Esophagus muscularis mucosa (tissue), 4 donors: ENCODE measurements at regions not wholly inside any gene's neighbourhood (a gene's known extent, or its start where the extent isn't known, plus 50 kb on each side); places are given as distances from the start of the nearest gene placed in this dataset.
A peak's percentile ranks its signal among the peaks of the same experiment; 100 is the strongest.

ENCODE experiments used
- DNase-seq: peaks from one replicate; pipeline ENCODE4 v3.0.0-alpha.2; 2017; ENCODE audit errors: extremely low spot score
- H3K27ac ChIP-seq, 4 donors: fragments of 200-600 bp; sonication (generic); replicated peaks in 1 of 4; 1 replicate in 3 of 4; 2 replicates in 1 of 4; pipeline ENCODE4 v1.5.1; 2016 to 2019; ENCODE audit warnings: mild to moderate bottlenecking in 1 of 4
- H3K27me3 ChIP-seq, 4 donors: fragments of 200-600 bp; sonication (generic); one replicate each; pipeline versions ENCODE4 v1.5.1 to v1.6.0; 2016 to 2019
- H3K36me3 ChIP-seq, 4 donors: fragments of 200-600 bp; sonication (generic); one replicate each; pipeline ENCODE4 v1.5.1; 2016 to 2019
- H3K4me1 ChIP-seq, 4 donors: fragments of 200-600 bp; sonication (generic); one replicate each; pipeline ENCODE4 v1.5.1; 2016 to 2019
- H3K4me3 ChIP-seq, 4 donors: fragments of 200-600 bp; sonication (generic); 1 replicate in 2 of 4; 2 replicates in 2 of 4; pipeline ENCODE4 v1.5.1; 2016 to 2019; ENCODE audit warnings: mild to moderate bottlenecking in 4 of 4, moderate library complexity in 1 of 4
- H3K9me3 ChIP-seq, 4 donors: fragments of 200-600 bp; sonication (generic); 1 replicate in 3 of 4; 2 replicates in 1 of 4; pipeline ENCODE4 v1.5.1; 2016 to 2019
- CTCF ChIP-seq, 3 experiments: fragments of 200-600 bp in 2 of 3; fragments of 450-650 bp in 1 of 3; sonication (generic) in 2 of 3; IDR thresholded peaks; one replicate each; pipeline ENCODE4 v1.5.1; 2017 to 2019; ENCODE audit warnings: antibody characterized with exemption in 3 of 3, mild to moderate bottlenecking in 2 of 3, moderate library complexity in 1 of 3
- EP300 ChIP-seq: sonication (generic); formaldehyde crosslinking; IDR thresholded peaks from one replicate; pipeline ENCODE4 v1.6.1; 2017; ENCODE audit warnings: antibody characterized with exemption
- POLR2A ChIP-seq: fragments of 450-650 bp; IDR thresholded peaks from one replicate; pipeline ENCODE4 v1.6.1; 2017; ENCODE audit warnings: antibody characterized with exemption, moderate library complexity, mild to moderate bottlenecking, low read depth
- POLR2AphosphoS5 ChIP-seq, 2 donors: sonication (generic); formaldehyde crosslinking; IDR thresholded peaks; one replicate each; pipeline ENCODE4 v1.6.1; 2017; ENCODE audit warnings: antibody characterized with exemption in 2 of 2
- WGBS: methylation state at CpG from one replicate; pipeline ENCODE4 v1.1.5; 2018; 5-methylcytosine and 5-hydroxymethylcytosine counted together
- intact Hi-C: fragments of 100-400 bp; cut with DNase I; formaldehyde crosslinking; loops from one replicate; pipeline ENCODE4 v1.15.1; 2023

DNA sequence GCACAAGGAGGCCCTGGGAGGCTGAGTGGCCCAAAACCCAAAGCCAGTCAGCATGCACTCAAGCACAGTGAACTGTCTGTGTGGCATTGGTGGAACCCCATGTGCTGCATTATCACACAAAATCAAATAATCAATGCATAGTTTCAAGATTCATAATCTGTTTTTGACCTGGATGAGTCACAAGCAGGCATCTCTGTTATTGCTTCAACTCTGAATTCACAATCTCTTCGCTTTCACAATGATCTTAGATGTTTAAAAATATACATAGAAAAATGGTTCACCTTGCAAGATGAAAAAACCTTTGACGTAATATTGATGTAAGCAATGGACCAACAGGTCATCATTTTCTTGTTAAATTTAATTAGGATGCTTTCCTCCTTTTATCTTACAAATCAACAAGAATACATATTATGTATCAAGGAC is 455.4 kb downstream of the IRS2 start:
- no peak for DNase-seq
- Histone ChIP-seq H3K27me3 (no peaks in the 10 kb centered on the region), H3K27ac (no peak overlapping the region), H3K36me3 (no peaks in the 10 kb centered on the region), H3K9me3 (no peaks in the 10 kb centered on the region), H3K4me1 (peaks cover 0 to under 1% (median 0%) of the 10 kb centered on the region in 4 donors), H3K4me3 (no peak overlapping the region)
- 94% methylated on average over 2 of the region's 2 CpGs for WGBS
- intact Hi-C loops: no loop called here
- TF ChIP-seq POLR2AphosphoS5 (IDR thresholded peaks at IDR 0.05): no peak
- TF ChIP-seq CTCF (IDR thresholded peaks at IDR 0.05): no peak
- no peak for TF ChIP-seq EP300
- no peak for TF ChIP-seq POLR2A

- TF ChIP-seq POLR2AphosphoS5 (IDR thresholded peaks at IDR 0.05) (no peak), CTCF (IDR thresholded peaks at IDR 0.05) (no peak), POLR2A (no peak), EP300 (no peak)
- Histone ChIP-seq H3K27me3 (no peaks in the 10 kb centered on the region), H3K36me3 (no peaks in the 10 kb centered on the region), H3K4me3 (no peak overlapping the region), H3K9me3 (no peaks in the 10 kb centered on the region), H3K27ac (no peak overlapping the region), H3K4me1 (no peaks in the 10 kb centered on the region)
- 71% methylated on average over 4 of the region's 4 CpGs for WGBS
- DNase-seq: no peak
- intact Hi-C loops: no loop called here
Observed at GRCh38 chr13:109330123-109330522, 456.3 kb downstream of the IRS2 start.

DNA sequence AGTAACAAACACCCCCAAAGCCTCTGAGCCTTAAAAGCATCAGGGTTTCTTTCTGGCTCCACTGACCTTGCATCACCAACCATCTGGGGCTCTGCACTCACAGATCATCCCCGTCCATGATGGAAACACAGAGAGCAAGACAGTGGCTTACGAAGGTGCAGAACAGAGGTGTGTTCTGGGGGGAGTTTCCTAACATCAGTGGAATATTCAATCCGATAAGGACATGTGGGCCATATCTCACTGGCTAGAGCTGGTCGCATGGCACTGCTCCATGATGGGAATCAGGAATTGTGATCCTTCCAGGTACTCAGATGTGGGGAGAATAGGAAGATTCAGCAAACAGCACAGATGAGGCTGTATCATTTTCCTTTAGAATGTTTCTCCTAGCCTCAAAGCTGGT is 457.2 kb downstream of the IRS2 start:
- H3K27ac ChIP-seq: no peak overlapping the region
- no peaks in the 10 kb centered on the region for H3K9me3 ChIP-seq
- H3K4me1 ChIP-seq: no peaks in the 10 kb centered on the region
- intact Hi-C loops: no loop called here
- no peaks in the 10 kb centered on the region for H3K36me3 ChIP-seq
- 95% methylated on average over 4 of the region's 4 CpGs for WGBS
- no peak for TF ChIP-seq POLR2A
- TF ChIP-seq POLR2AphosphoS5 (IDR thresholded peaks at IDR 0.05): no peak
- TF ChIP-seq CTCF (IDR thresholded peaks at IDR 0.05): no peak
- no peak for TF ChIP-seq EP300
- H3K27me3 ChIP-seq: no peaks in the 10 kb centered on the region
- DNase-seq: peak; percentile 72
- no peak overlapping the region for H3K4me3 ChIP-seq

DNA sequence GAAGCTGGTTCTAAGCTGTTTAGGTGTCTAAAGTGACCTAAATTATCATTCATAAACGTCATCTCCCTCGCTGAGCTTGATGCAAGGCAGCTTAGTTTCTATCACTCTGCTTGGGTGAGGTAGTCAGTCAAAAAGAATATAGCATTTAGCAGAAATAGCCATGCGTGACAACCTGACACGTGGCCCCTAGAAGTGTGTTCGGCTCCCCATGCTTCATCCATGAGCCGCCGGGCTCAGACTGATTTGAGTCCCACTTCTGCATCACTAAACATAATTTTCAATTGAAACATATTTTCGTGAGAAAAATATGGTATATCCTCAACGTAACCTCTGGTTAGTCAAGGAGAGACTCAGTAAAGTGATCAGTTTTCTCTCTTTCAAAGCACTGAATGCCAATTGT is 459.8 kb downstream of the IRS2 start:
- no peak overlapping the region for H3K4me3 ChIP-seq
- DNase-seq: peak; percentile 89
- intact Hi-C loops: no loop called here
- WGBS: 91% methylated on average over 9 of the region's 9 CpGs
- H3K27me3 ChIP-seq: no peaks in the 10 kb centered on the region
- H3K36me3 ChIP-seq: no peaks in the 10 kb centered on the region
- TF ChIP-seq POLR2AphosphoS5 (IDR thresholded peaks at IDR 0.05): no peak
- TF ChIP-seq CTCF (IDR thresholded peaks at IDR 0.05): no peak
- TF ChIP-seq EP300: no peak
- no peak for TF ChIP-seq POLR2A
- H3K9me3 ChIP-seq: no peaks in the 10 kb centered on the region
- H3K27ac ChIP-seq: no peak overlapping the region
- no peaks in the 10 kb centered on the region for H3K4me1 ChIP-seq

DNA sequence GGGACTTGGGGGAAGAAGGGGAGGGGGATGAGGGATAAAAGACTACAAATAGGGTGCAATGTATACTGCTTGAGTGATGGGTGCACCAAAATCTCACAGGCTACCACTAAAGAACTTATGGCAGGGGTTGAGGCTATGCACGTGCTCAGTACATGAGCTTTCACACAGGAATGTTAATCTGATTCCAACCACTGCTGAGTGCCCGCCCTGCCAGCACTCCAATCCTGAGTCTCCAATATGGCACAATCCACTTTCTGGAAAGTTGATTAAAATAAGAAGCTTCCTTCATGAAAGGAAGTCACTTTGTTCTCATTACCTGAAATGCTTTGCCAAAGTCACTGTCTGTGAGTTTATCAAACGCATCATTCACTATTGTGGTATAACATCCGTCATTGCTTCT is 463.0 kb downstream of the IRS2 start:
- TF ChIP-seq POLR2A (no peak), CTCF (IDR thresholded peaks at IDR 0.05) (no peak), POLR2AphosphoS5 (IDR thresholded peaks at IDR 0.05) (no peak), EP300 (no peak)
- DNase-seq: peak; percentile 60
- 92% methylated on average over 4 of the region's 4 CpGs for WGBS
- Histone ChIP-seq H3K4me3 (no peak overlapping the region), H3K36me3 (no peaks in the 10 kb centered on the region), H3K27ac (no peak overlapping the region), H3K27me3 (no peaks in the 10 kb centered on the region), H3K4me1 (no peaks in the 10 kb centered on the region), H3K9me3 (no peaks in the 10 kb centered on the region)
- intact Hi-C loops: no loop called here
